Fibroblast of lung (primary cell): ENCODE measurements at regions not wholly inside any gene's neighbourhood (a gene's known extent, or its start where the extent isn't known, plus 50 kb on each side); places are given as distances from the start of the nearest gene placed in this dataset.

Experiments
- EZH2 ChIP-seq: IDR thresholded peaks from 2 replicates; pipeline ENCODE4 v1.5.1; 2012; ENCODE audit warnings: low read length, control low read depth, mild to moderate bottlenecking; ENCODE audit errors: missing control alignments
- TF ChIP-seq, protein P1 (sequence below), 2 donors: IDR thresholded peaks in 1 of 2; conservative IDR thresholded peaks in 1 of 2; 1 replicate in 1 of 2; 2 replicates in 1 of 2; pipeline ENCODE4 v1.5.1; 2011 to 2012; ENCODE audit warnings: low read length in 2 of 2, control low read depth in 1 of 2, inconsistent platforms in 1 of 2, low read depth in 1 of 2, mild to moderate bottlenecking in 1 of 2

DNA sequence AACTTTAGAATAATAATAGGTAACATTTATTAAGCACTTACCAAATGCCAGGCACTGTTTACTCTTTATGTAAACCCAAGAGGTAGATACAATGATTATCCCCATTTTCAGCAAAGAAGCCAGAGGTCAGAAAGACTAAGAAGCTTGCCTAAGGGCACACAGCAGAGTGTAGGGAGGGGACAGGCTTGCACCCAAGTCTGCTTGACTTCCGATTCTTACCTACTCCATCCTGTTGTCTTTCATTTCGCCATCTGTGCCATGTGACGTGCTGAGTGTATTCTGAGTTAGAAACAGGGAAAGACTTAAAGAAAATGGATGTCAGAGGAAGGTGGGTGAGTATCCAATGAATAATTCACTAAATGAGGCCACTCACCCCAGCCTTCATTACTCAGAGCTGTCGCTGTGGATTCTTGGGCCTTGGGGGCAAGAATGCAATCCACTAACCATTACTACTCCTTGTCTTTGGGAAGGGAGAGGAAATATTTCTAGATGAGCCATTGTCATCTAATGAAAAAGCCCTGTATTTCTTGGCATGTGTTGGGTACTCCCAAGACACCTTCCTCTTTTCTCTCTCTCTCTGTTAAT lies 76.4 kb upstream of the BCL11A start:
- TF ChIP-seq EZH2 = no peak
- TF ChIP-seq, protein P1, sequence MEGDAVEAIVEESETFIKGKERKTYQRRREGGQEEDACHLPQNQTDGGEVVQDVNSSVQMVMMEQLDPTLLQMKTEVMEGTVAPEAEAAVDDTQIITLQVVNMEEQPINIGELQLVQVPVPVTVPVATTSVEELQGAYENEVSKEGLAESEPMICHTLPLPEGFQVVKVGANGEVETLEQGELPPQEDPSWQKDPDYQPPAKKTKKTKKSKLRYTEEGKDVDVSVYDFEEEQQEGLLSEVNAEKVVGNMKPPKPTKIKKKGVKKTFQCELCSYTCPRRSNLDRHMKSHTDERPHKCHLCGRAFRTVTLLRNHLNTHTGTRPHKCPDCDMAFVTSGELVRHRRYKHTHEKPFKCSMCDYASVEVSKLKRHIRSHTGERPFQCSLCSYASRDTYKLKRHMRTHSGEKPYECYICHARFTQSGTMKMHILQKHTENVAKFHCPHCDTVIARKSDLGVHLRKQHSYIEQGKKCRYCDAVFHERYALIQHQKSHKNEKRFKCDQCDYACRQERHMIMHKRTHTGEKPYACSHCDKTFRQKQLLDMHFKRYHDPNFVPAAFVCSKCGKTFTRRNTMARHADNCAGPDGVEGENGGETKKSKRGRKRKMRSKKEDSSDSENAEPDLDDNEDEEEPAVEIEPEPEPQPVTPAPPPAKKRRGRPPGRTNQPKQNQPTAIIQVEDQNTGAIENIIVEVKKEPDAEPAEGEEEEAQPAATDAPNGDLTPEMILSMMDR (conservative IDR thresholded peaks at IDR 0.05 in 1 of 2, IDR thresholded peaks at IDR 0.05 in 1 of 2; ENCODE audit: low read depth in 1 of 2, low read length in 2 of 2) = no peak
